Heart right ventricle (tissue), 16 donors: ENCODE measurements at regions not wholly inside any gene's neighbourhood (a gene's known extent, or its start where the extent isn't known, plus 50 kb on each side); places are given as distances from the start of the nearest gene placed in this dataset.

Source experiments
- ATAC-seq, 8 donors: fragments of 200-7000 bp; cut with Tn5 transposase; one replicate each; pipeline ENCODE4 v1.9.1; 2020; ENCODE audit warnings: mild to moderate bottlenecking in 8 of 8, moderate library complexity in 8 of 8, moderate number of reproducible peaks in 1 of 8
- DNase-seq, 2 donors: peaks; one replicate each; pipeline ENCODE4 v3.0.0-alpha.2; 2020
- H3K27ac ChIP-seq, 10 donors: fragments of 200-600 bp; sonication (generic) in 2 of 10; one replicate each; pipeline versions ENCODE4 v1.5.0 to v1.8.0; 2020 to 2022; ENCODE audit warnings: mild to moderate bottlenecking in 3 of 10
- H3K27me3 ChIP-seq, 7 donors: fragments of 200-600 bp; one replicate each; pipeline ENCODE4 v1.8.0; 2021 to 2022; ENCODE audit warnings: mild to moderate bottlenecking in 2 of 7
- H3K36me3 ChIP-seq, 9 donors: fragments of 200-600 bp; sonication (generic) in 1 of 9; one replicate each; pipeline versions ENCODE4 v1.5.0 to v1.8.0; 2020 to 2022; ENCODE audit warnings: mild to moderate bottlenecking in 2 of 9
- H3K4me1 ChIP-seq, 9 donors: fragments of 200-600 bp; sonication (generic) in 1 of 9; one replicate each; pipeline versions ENCODE4 v1.5.0 to v1.8.0; 2020 to 2022; ENCODE audit warnings: mild to moderate bottlenecking in 4 of 9
- H3K4me3 ChIP-seq, 10 donors: fragments of 200-600 bp; sonication (generic) in 2 of 10; one replicate each; pipeline versions ENCODE4 v1.5.0 to v1.8.0; 2020 to 2022; ENCODE audit warnings: mild to moderate bottlenecking in 7 of 10, moderate library complexity in 2 of 10
- H3K9me3 ChIP-seq, 11 donors: fragments of 200-600 bp in 10 of 11; sonication (generic) in 2 of 11; one replicate each; pipeline versions ENCODE4 v1.5.0 to v1.8.0; 2013 to 2022; ENCODE audit warnings: mild to moderate bottlenecking in 2 of 11, control low read depth in 1 of 11, moderate library complexity in 1 of 11
- WGBS, 2 donors: extraction: QIAGEN DNeasy Blood & Tissue Kit; methylation state at CpG; one replicate each; pipeline ENCODE4 v1.1.7; 2013; ENCODE audit warnings: inconsistent platforms in 1 of 2; 5-methylcytosine and 5-hydroxymethylcytosine counted together
- intact Hi-C, 10 donors: fragments of 100-400 bp; cut with DNase I; formaldehyde crosslinking; loops; one replicate each; pipeline versions ENCODE4 v1.11.1 to v1.14.2; 2022
- TF ChIP-seq, protein P1 (sequence below), 9 donors: fragments of 200-600 bp; sonication (generic) in 2 of 9; IDR thresholded peaks; one replicate each; pipeline versions ENCODE4 v1.5.0 to v1.8.0; 2021 to 2022; ENCODE audit warnings: antibody characterized with exemption in 9 of 9, mild to moderate bottlenecking in 5 of 9, moderate library complexity in 1 of 9
- donor health status: Arrhythmogenic right ventricular cardiomyopathy.
- donor health status: ischemic (EF 13 %, LVEDD 7.1; RV severe dilation, severe dysfunction).
- donor health status: healthy with polysubstance abuse.
- donor health status: DM: no; HTN: yes; CAD: no.
- donor health status: DM: no; HTN: no; CAD: no.
- donor health status: ischemic (EF 25% LVEDD 6.9; RV normal size, moderate dysfunction).
- donor health status: ischemic (EF 25% LVEDD 5.7; RV mildly dilated, moderate dysfunction).
- donor health status: healthy.
- donor health status: DM: yes; HTN: yes; CAD: no.
- donor health status: Ischemic cardiomyopathy.
- donor health status: ischemic (EF 35%, LVEDD 5.7; RV mildly dilated, moderate dysfunction).
- donor health status: nonischemic (EF 11% LVEDD 7.7; RV severe dilation, severe dysfunction).
- donor health status: DM: yes; HTN: yes; CAD: no.
- donor health status: PGD.
- donor health status: ischemic (EF 29% LVEDD 5.4; RV normal size, mild dysfunction).
- donor health status: nonischemic (EF 23%, LVEDD 6.1; RV moderate dilation, normal function).

DNA sequence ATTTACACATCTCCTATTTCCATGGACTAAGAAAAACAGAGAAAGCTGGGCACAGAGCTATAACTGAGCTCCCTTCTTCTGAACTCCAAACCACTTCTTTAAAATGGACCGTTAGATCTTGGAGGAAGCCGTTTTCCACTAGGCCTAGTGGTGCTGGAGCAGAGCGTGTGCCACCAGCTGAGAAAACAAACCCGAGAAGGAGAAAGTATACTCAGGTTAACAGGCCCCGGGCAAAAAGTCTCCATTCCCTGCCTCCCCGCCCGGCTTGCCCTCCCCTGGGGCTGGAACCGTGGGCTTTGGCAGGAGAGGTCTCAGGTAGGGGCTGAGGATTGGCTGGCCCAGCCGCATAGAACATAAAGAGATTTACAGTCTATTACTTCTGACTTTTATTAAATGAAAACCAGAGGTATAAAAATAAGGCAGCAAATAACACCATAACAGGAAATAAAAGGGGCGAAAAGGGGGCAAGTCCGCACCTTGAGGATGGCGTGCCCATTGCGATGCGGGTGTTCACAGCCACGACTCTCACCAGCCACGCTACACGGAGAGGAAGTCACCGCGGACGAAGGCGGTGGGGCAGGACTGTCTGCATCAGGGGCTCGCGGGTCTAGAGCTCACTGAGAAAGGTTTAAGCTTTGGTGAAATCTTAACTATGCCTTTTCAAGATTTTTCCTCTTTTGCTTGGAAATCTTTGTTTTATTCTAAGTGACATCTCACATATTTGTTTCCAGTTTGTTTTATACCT lies 191.2 kb upstream of the GMDS start:
- no peaks in the 10 kb centered on the region for H3K9me3 ChIP-seq
- H3K27me3 ChIP-seq: no peaks in the 10 kb centered on the region
- TF ChIP-seq, protein P1, sequence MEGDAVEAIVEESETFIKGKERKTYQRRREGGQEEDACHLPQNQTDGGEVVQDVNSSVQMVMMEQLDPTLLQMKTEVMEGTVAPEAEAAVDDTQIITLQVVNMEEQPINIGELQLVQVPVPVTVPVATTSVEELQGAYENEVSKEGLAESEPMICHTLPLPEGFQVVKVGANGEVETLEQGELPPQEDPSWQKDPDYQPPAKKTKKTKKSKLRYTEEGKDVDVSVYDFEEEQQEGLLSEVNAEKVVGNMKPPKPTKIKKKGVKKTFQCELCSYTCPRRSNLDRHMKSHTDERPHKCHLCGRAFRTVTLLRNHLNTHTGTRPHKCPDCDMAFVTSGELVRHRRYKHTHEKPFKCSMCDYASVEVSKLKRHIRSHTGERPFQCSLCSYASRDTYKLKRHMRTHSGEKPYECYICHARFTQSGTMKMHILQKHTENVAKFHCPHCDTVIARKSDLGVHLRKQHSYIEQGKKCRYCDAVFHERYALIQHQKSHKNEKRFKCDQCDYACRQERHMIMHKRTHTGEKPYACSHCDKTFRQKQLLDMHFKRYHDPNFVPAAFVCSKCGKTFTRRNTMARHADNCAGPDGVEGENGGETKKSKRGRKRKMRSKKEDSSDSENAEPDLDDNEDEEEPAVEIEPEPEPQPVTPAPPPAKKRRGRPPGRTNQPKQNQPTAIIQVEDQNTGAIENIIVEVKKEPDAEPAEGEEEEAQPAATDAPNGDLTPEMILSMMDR (IDR thresholded peaks at IDR 0.05): no peak
- intact Hi-C loops: no loop called here
- no peak overlapping the region for H3K27ac ChIP-seq
- H3K36me3 ChIP-seq: peaks cover 0 to 5% (median 0%) of the 10 kb centered on the region in 9 donors
- ATAC-seq (no peak), DNase-seq (no peak)
- H3K4me1 ChIP-seq: no peaks in the 10 kb centered on the region
- WGBS, 2 donors: 95 to 96% methylated on average over 23 of the region's 23 CpGs
- H3K4me3 ChIP-seq: no peak overlapping the region

DNA sequence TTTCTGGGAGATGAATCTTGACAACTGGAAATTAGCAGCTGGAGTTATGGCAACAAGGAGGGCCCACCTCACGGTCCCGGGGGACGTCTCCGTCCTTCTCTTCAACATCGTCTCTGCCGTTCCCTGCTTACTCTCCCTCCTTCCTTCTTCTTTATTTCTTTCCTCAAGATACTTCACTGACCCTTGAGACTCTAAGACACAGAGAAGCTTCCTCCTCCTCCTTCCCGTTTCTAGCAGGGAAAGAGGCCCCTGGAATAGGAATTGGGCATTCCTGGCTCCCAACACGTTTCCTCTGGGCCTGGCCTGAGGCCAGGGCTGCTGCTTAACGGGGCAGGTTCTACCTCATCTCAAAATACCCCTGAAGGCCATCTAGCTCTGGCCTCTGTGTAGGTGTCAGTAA lies 189.9 kb upstream of the GMDS start:
- Histone ChIP-seq H3K36me3 (peaks cover 0 to 5% (median 0%) of the 10 kb centered on the region in 9 donors), H3K4me1 (no peaks in the 10 kb centered on the region), H3K27ac (no peak overlapping the region), H3K4me3 (no peak overlapping the region), H3K9me3 (no peaks in the 10 kb centered on the region), H3K27me3 (no peaks in the 10 kb centered on the region)
- TF ChIP-seq, protein P1 (IDR thresholded peaks at IDR 0.05): no peak
- DNase-seq (no peak), ATAC-seq (no peak)
- 74 to 83% methylated on average over 9 of the region's 9 CpGs for WGBS, 2 donors
- intact Hi-C loops: no loop called here

DNA sequence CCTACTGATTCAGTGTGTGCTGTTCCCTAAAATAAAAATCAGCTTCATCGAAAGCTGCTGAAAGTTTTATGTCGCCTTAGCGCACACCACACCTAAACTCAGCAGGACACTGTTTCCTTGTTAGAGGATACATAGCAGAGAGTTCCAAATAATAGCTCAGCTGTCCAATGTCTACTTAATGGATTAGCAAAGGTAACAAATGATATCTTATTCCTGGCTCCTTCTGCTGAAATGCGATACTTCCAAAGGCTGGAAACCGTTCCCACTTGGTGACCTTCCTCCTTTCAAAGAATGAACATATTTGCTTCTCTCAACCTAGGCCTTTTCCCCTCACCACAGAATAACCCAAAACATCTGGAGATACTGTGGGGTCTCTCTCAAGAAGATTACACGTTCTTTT lies 189.5 kb upstream of the GMDS start:
- intact Hi-C loops: no loop called here
- H3K9me3 ChIP-seq: no peaks in the 10 kb centered on the region
- no peak for ATAC-seq
- TF ChIP-seq, protein P1 (IDR thresholded peaks at IDR 0.05): no peak
- DNase-seq: no peak
- H3K4me1 ChIP-seq: no peaks in the 10 kb centered on the region
- no peak overlapping the region for H3K27ac ChIP-seq
- H3K36me3 ChIP-seq: peaks cover 0 to 5% (median 0%) of the 10 kb centered on the region in 9 donors
- no peaks in the 10 kb centered on the region for H3K27me3 ChIP-seq
- 87 to 88% methylated on average over 6 of the region's 6 CpGs for WGBS, 2 donors
- H3K4me3 ChIP-seq: no peak overlapping the region

DNA sequence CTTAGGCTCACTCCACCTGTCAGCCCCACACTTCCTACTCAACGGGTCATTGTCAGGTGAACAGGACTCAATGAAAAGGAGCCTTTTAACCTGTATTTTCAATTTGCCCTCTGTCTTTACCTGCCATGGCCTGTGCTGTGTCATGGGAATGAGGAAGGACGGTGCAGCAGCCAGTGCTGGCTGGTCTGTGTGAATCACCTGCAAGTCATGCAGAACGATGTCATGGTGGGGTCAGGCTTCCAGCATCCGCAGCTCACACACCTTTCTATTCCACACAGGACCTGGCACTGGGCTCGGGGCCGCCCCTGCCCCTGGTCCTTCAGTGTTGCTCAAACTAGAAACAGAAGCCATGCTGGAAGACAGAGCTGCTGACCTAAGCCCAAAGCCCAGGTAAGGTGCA lies 188.7 kb upstream of the GMDS start:
- Histone ChIP-seq H3K4me1 (no peaks in the 10 kb centered on the region), H3K9me3 (no peaks in the 10 kb centered on the region), H3K27ac (no peak overlapping the region), H3K27me3 (no peaks in the 10 kb centered on the region), H3K36me3 (peaks cover 0 to 5% (median 0%) of the 10 kb centered on the region in 9 donors), H3K4me3 (no peak overlapping the region)
- TF ChIP-seq, protein P1 (IDR thresholded peaks at IDR 0.05): no peak
- no peak for DNase-seq
- intact Hi-C loops: no loop called here
- ATAC-seq: no peak
- WGBS, 2 donors: 95 to 100% methylated on average over 6 of the region's 6 CpGs
